ENCODE measurements at regions not wholly inside any gene's neighbourhood (a gene's known extent, or its start where the extent isn't known, plus 50 kb on each side); places are given as distances from the start of the nearest gene placed in this dataset.
"Not testable (repeated sequence)": the region's sequence is repeated elsewhere in the genome, so short reads cannot be mapped to it uniquely, and the experiment has no call there.

GRCh38 chr4:31844350-31844749, 1124.2 kb downstream of the PCDH7 start:
- DNase-seq, result no peak

- DNase-seq, result no peak
These were observed 1131.8 kb downstream of the PCDH7 start for GRCh38 chr4:31851946-31852345.

- no peak for DNase-seq
These were observed 1157.3 kb downstream of the PCDH7 start for GRCh38 chr4:31877429-31877828.

GRCh38 chr4:31880837-31881236, 1160.7 kb downstream of the PCDH7 start:
- DNase-seq, result not testable (repeated sequence)

- no peak for DNase-seq
These were observed 1176.2 kb downstream of the PCDH7 start for GRCh38 chr4:31896349-31896748.

GRCh38 chr4:31905363-31905762, 1185.2 kb downstream of the PCDH7 start:
- DNase-seq, result no peak

GRCh38 chr4:31908261-31908660, 1188.1 kb downstream of the PCDH7 start:
- no peak for DNase-seq

GRCh38 chr4:31917334-31917733, 1197.2 kb downstream of the PCDH7 start:
- DNase-seq, result no peak

GRCh38 chr4:31918891-31919290, 1198.7 kb downstream of the PCDH7 start:
- no peak for DNase-seq

GRCh38 chr4:31923634-31924033, 1203.5 kb downstream of the PCDH7 start:
- no peak for DNase-seq

GRCh38 chr4:31929676-31930345, 1209.6 kb downstream of the PCDH7 start:
- no peak for DNase-seq

- no peak for DNase-seq
These were observed 1226.3 kb downstream of the PCDH7 start for GRCh38 chr4:31946456-31946855.

- no peak for DNase-seq
These were observed 1226.9 kb downstream of the PCDH7 start for GRCh38 chr4:31947101-31947500.

- no peak for DNase-seq
These were observed 1228.9 kb downstream of the PCDH7 start for GRCh38 chr4:31949045-31949444.

- no peak for DNase-seq
These were observed 1235.2 kb downstream of the PCDH7 start for GRCh38 chr4:31955346-31955745.

- DNase-seq, result no peak
These were observed 1239.8 kb downstream of the PCDH7 start for GRCh38 chr4:31959972-31960371.

- DNase-seq, result no peak
These were observed 1244.5 kb downstream of the PCDH7 start for GRCh38 chr4:31964685-31965084.

- no peak for DNase-seq
These were observed 1248.7 kb downstream of the PCDH7 start for GRCh38 chr4:31968842-31969241.

GRCh38 chr4:31974490-31975002, 1254.4 kb downstream of the PCDH7 start:
- no peak for DNase-seq

GRCh38 chr4:31979988-31980387, 1259.8 kb downstream of the PCDH7 start:
- no peak for DNase-seq

GRCh38 chr4:31983246-31983645, 1263.1 kb downstream of the PCDH7 start:
- DNase-seq, result no peak

- DNase-seq, result no peak
These were observed 1263.5 kb downstream of the PCDH7 start for GRCh38 chr4:31983677-31984076.

- no peak for DNase-seq
These were observed 1264.7 kb downstream of the PCDH7 start for GRCh38 chr4:31984872-31985271.

- peak in 1 of 2 experiments; percentile 21 for DNase-seq
These were observed 1276.1 kb downstream of the PCDH7 start for GRCh38 chr4:31995943-31996901.
